GM12872 (cell line): ENCODE measurements at regions not wholly inside any gene's neighbourhood (a gene's known extent, or its start where the extent isn't known, plus 50 kb on each side); places are given as distances from the start of the nearest gene placed in this dataset.

Source experiments
- CTCF ChIP-seq: IDR thresholded peaks from 3 replicates; pipeline ENCODE4 v1.5.1; 2011; ENCODE audit warnings: low read depth, mild to moderate bottlenecking, low read length, moderate library complexity; ENCODE audit not compliant: insufficient read depth

- TF ChIP-seq CTCF, result no peak
These were observed 805.2 kb downstream of the GALC start for GRCh38 chr14:87187786-87188185.

- no peak for TF ChIP-seq CTCF
These were observed 806.2 kb downstream of the GALC start for GRCh38 chr14:87186737-87187136.

GRCh38 chr14:87185961-87186560 lies 806.9 kb downstream of the GALC start:
- TF ChIP-seq CTCF, result no peak

GRCh38 chr14:87184180-87184579 lies 808.8 kb downstream of the GALC start:
- no peak for TF ChIP-seq CTCF

- TF ChIP-seq CTCF, result no peak
These were observed 811.7 kb downstream of the GALC start for GRCh38 chr14:87181288-87181687.

- no peak for TF ChIP-seq CTCF
These were observed 813.0 kb downstream of the GALC start for GRCh38 chr14:87179936-87180335.

- TF ChIP-seq CTCF, result no peak
These were observed 814.7 kb downstream of the GALC start for GRCh38 chr14:87178277-87178676.
